ENCODE measurements at regions not wholly inside any gene's neighbourhood (a gene's known extent, or its start where the extent isn't known, plus 50 kb on each side); places are given as distances from the start of the nearest gene placed in this dataset.

- DNase-seq: peak; percentile 49 to 60
Measured at GRCh38 chr5:119789406-119790117, 160.2 kb downstream of the FAM170A start.

GRCh38 chr5:119792161-119792799 lies 162.9 kb downstream of the FAM170A start:
- no peak for DNase-seq

GRCh38 chr5:119795768-119796167 lies 166.4 kb downstream of the FAM170A start:
- DNase-seq: no peak

GRCh38 chr5:119801570-119801969 lies 172.2 kb downstream of the FAM170A start:
- no peak for DNase-seq

- DNase-seq: no peak
Measured at GRCh38 chr5:119808024-119808423, 178.7 kb downstream of the FAM170A start.

- no peak for DNase-seq
Measured at GRCh38 chr5:119808474-119808873, 179.1 kb downstream of the FAM170A start.

- DNase-seq: no peak
Measured at GRCh38 chr5:119810217-119810616, 180.9 kb downstream of the FAM170A start.

GRCh38 chr5:119811458-119811857 lies 182.1 kb downstream of the FAM170A start:
- DNase-seq: no peak

- no peak for DNase-seq
Measured at GRCh38 chr5:119814655-119815054, 185.3 kb downstream of the FAM170A start.

GRCh38 chr5:119816055-119816454 lies 186.7 kb downstream of the FAM170A start:
- no peak for DNase-seq

- no peak for DNase-seq
Measured at GRCh38 chr5:119820016-119820415, 190.7 kb downstream of the FAM170A start.

- no peak for DNase-seq
Measured at GRCh38 chr5:119820608-119821007, 191.2 kb downstream of the FAM170A start.

- DNase-seq: no peak
Measured at GRCh38 chr5:119828541-119828940, 199.2 kb downstream of the FAM170A start.

- DNase-seq: peak in 1 of 2 donors; percentile 4
Measured at GRCh38 chr5:119829341-119829740, 200.0 kb downstream of the FAM170A start.

- DNase-seq: no peak
Measured at GRCh38 chr5:119833176-119833575, 203.8 kb downstream of the FAM170A start.

- no peak for DNase-seq
Measured at GRCh38 chr5:119840175-119840574, 210.8 kb downstream of the FAM170A start.

GRCh38 chr5:119852140-119852539 lies 222.8 kb downstream of the FAM170A start:
- DNase-seq: no peak

- no peak for DNase-seq
Measured at GRCh38 chr5:119860463-119860862, 231.1 kb downstream of the FAM170A start.

- no peak for DNase-seq
Measured at GRCh38 chr5:119862619-119863018, 233.3 kb downstream of the FAM170A start.

GRCh38 chr5:119864286-119864685 lies 234.9 kb downstream of the FAM170A start:
- no peak for DNase-seq

GRCh38 chr5:119873611-119874010 lies 244.3 kb downstream of the FAM170A start:
- DNase-seq: no peak

- no peak for DNase-seq
Measured at GRCh38 chr5:119876522-119876921, 247.2 kb downstream of the FAM170A start.

- DNase-seq: no peak
Measured at GRCh38 chr5:119878712-119879111, 249.4 kb downstream of the FAM170A start.

GRCh38 chr5:119879446-119879845 lies 250.1 kb downstream of the FAM170A start:
- no peak for DNase-seq

Data from right lung (tissue), 2 donors.